ENCODE measurements at regions not wholly inside any gene's neighbourhood (a gene's known extent, or its start where the extent isn't known, plus 50 kb on each side); places are given as distances from the start of the nearest gene placed in this dataset.

GRCh38 chr3:124428372-124429128 lies 301.7 kb upstream of the UMPS start:
- no peak overlapping the region for H3K27ac ChIP-seq

GRCh38 chr3:124429129-124429815 lies 301.0 kb upstream of the UMPS start:
- no peak for TF ChIP-seq ZFX (IDR thresholded peaks at IDR 0.05)
- TF ChIP-seq CTCF (conservative IDR thresholded peaks at IDR 0.05) = no peak

More at GRCh38 chr3:124428372-124429128, 301.7 kb upstream of the UMPS start:
- TF ChIP-seq ZFX (IDR thresholded peaks at IDR 0.05) = no peak
- TF ChIP-seq CTCF (conservative IDR thresholded peaks at IDR 0.05) = no peak

DNA sequence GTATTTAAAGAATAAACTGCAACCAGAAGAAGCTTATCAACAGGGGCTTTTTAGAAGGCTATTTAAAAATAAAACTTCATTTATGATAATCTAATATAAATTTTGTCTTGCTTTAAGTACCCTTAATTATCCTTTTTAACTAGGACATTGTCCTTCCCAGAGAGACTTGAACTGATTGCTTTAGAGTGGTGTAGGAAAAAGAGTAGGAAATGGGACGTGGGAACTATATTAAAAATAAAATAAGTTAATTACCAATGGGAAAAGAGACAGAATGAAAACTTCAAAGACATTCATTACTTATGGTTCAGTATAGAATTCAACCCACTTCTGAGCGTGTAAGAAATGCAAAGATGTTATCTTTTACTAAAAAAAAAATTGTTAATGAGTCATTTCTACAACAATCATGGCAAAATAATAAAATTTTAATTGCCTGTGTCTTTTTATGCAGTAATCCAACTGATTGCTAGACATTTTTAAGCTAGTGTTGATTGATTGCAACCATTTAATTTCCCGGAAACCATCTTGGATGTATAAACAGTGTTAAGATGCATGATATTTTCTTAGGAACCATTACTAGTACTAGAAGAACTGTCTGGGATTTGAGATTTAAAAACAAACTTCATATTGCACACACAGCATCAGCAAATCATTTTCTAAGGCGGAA lies 298.8 kb upstream of the UMPS start:
- TF ChIP-seq CTCF (conservative IDR thresholded peaks at IDR 0.05) (no peak), ZFX (IDR thresholded peaks at IDR 0.05) (no peak)

More at GRCh38 chr3:124429129-124429815, 301.0 kb upstream of the UMPS start:
- H3K27ac ChIP-seq = no peak overlapping the region

DNA sequence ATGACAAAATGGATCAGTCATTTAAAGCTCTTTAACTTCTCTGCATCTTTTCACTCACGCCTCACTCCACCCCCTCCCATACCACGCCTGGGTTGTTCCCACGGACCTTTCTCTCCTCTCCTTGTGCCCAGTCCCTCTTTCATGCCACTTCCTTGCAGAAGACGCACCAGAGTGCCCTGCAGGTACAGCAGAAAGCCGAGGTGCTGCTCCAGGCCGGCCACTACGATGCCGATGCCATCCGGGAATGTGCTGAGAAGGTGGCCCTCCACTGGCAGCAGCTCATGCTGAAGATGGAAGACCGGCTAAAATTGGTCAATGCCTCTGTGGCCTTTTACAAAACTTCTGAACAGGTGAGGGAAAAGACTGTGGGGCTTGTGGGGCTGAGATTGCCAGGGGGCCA lies 296.1 kb upstream of the UMPS start:
- TF ChIP-seq CTCF (conservative IDR thresholded peaks at IDR 0.05) (no peak), ZFX (IDR thresholded peaks at IDR 0.05) (no peak)
- no peak overlapping the region for H3K27ac ChIP-seq

More for the DNA sequence above, 298.8 kb upstream of the UMPS start:
- no peak overlapping the region for H3K27ac ChIP-seq

DNA sequence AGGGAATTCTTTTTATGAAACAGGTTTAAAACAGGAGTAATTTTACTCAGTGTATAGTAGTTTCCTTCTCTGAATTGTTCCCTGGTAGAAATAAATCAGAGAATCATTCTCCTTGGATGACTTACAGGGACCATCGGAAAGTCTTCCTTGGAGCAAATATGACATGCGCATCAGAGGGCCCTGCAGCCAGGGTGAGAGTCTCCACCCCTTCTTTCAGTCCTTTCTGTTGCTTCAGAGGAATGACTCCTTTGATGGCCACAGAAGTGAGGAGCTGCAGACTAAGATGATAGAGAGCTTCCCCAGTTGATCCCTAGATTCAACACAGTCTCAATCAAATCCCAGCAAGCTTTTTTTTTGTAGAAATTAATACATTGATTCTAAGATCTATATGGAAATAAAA lies 294.8 kb upstream of the UMPS start:
- H3K27ac ChIP-seq = no peak overlapping the region
- TF ChIP-seq CTCF (conservative IDR thresholded peaks at IDR 0.05) = no peak
- no peak for TF ChIP-seq ZFX (IDR thresholded peaks at IDR 0.05)

DNA sequence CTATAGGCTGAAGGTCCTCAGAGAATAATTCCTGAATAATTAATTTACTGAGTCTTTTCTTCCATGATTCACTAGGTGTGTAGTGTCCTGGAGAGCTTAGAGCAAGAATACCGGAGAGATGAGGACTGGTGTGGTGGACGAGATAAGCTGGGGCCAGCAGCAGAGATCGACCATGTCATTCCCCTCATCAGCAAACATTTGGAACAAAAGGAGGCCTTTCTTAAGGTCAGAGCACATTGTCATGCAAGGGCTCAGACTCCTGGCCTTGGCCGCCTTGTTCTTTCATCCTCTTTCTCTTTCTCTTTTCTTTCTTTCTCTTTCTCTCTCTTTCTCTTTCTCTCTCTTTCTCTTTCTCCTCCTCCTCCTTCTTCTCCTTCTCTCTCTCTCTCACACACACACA lies 291.4 kb upstream of the UMPS start:
- no peak overlapping the region for H3K27ac ChIP-seq
- TF ChIP-seq CTCF (conservative IDR thresholded peaks at IDR 0.05) (no peak), ZFX (IDR thresholded peaks at IDR 0.05) (no peak)

GRCh38 chr3:124439603-124440002 lies 290.6 kb upstream of the UMPS start:
- H3K27ac ChIP-seq = no peak overlapping the region
- TF ChIP-seq CTCF (conservative IDR thresholded peaks at IDR 0.05) (no peak), ZFX (IDR thresholded peaks at IDR 0.05) (no peak)
